ENCODE measurements at regions not wholly inside any gene's neighbourhood (a gene's known extent, or its start where the extent isn't known, plus 50 kb on each side); places are given as distances from the start of the nearest gene placed in this dataset.

GRCh38 chr12:88716240-88716639, 136.0 kb upstream of the KITLG start:
- TF ChIP-seq, protein P1, sequence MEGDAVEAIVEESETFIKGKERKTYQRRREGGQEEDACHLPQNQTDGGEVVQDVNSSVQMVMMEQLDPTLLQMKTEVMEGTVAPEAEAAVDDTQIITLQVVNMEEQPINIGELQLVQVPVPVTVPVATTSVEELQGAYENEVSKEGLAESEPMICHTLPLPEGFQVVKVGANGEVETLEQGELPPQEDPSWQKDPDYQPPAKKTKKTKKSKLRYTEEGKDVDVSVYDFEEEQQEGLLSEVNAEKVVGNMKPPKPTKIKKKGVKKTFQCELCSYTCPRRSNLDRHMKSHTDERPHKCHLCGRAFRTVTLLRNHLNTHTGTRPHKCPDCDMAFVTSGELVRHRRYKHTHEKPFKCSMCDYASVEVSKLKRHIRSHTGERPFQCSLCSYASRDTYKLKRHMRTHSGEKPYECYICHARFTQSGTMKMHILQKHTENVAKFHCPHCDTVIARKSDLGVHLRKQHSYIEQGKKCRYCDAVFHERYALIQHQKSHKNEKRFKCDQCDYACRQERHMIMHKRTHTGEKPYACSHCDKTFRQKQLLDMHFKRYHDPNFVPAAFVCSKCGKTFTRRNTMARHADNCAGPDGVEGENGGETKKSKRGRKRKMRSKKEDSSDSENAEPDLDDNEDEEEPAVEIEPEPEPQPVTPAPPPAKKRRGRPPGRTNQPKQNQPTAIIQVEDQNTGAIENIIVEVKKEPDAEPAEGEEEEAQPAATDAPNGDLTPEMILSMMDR (optimal IDR thresholded peaks at IDR 0.05 in 1 of 3, IDR thresholded peaks at IDR 0.05 in 1 of 3, conservative IDR thresholded peaks at IDR 0.05 in 1 of 3; ENCODE audit: extremely low read depth in 1 of 3, insufficient read depth in 2 of 3, low read length in 3 of 3) = no peak
- TF ChIP-seq EZH2 (IDR thresholded peaks at IDR 0.05; ENCODE audit: low read length) = no peak
